ES-I3 (cell line): ENCODE measurements at regions not wholly inside any gene's neighbourhood (a gene's known extent, or its start where the extent isn't known, plus 50 kb on each side); places are given as distances from the start of the nearest gene placed in this dataset.
"Not testable (repeated sequence)": the region's sequence is repeated elsewhere in the genome, so short reads cannot be mapped to it uniquely, and the experiment has no call there.

Experiments
- H3K36me3 ChIP-seq: 2 replicates; pipeline ENCODE4 v1.6.1; 2013; ENCODE audit warnings: mild to moderate bottlenecking, low read length, control low read depth, moderate library complexity; ENCODE audit not compliant: insufficient read depth
- H3K4me1 ChIP-seq: 2 replicates; pipeline ENCODE4 v1.6.1; 2013; ENCODE audit warnings: mild to moderate bottlenecking, control low read depth, low read length; ENCODE audit not compliant: insufficient read depth
- H3K9ac ChIP-seq: 2 replicates; pipeline ENCODE4 v1.6.1; 2013; ENCODE audit warnings: low read depth, mild to moderate bottlenecking, low read length, moderate library complexity
- H3K9me3 ChIP-seq: 2 replicates; pipeline ENCODE4 v1.6.1; 2013; ENCODE audit warnings: mild to moderate bottlenecking, low read length, moderate library complexity; ENCODE audit not compliant: control insufficient read depth, insufficient read depth

DNA sequence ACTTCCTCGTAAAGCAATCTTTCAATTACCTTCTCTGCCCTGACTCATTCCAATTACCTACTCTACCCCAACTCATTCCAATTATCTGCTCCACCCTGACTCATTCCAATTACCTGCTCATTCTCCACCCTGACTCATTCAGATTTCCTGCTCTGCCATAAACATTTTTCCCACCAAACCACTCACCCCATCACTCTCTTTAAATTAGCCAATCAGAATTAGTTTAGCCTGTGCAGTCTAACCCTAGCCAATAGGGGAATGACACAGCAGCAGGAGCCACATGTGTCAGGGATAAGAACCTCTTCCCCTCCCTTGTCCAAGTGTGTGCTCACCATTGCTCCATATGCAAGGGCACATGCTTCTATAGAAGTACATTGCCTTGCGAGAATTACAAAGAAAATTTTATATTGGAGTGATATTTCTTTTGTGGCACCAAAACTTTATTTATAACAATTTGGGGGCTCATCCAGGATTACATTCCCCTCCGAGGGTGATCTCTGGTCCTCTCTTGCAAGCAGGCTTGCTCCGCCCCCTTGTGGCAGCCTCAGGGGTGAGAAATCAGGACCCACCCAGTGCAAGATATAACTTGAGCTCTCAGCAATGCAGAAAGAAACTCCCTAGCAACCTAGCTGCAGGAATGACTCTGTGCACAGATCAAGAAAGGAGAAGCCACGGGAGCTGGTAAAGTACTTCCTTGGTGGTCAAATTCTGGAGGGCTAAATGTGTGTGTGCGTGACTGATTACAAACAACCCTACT lies 551.9 kb upstream of the EYS start:
- not testable (repeated sequence) for H3K4me1 ChIP-seq, H3K9ac ChIP-seq, H3K36me3 ChIP-seq, H3K9me3 ChIP-seq

DNA sequence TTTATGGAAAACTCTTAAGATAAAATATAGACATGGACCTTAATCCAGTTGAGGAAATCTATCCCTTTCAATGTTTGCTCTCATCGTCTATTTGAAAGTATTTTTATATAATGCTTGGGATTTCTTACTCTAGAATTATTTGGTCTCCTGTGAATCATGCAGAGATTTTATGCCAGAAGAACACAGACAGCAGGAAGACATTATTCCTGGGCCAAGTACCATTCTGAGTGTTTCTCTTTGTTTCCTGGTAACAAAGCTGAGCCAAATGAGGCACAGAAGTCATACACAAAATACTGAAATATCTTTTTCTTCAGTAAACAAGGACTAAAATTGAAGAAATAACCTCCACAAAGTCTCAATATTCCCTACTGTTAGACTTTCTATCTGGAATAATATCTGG lies 538.2 kb upstream of the EYS start:
- H3K9me3 ChIP-seq: no peaks in the 10 kb centered on the region
- H3K4me1 ChIP-seq: no peaks in the 10 kb centered on the region
- H3K9ac ChIP-seq: no peak overlapping the region
- H3K36me3 ChIP-seq: no peaks in the 10 kb centered on the region

GRCh38 chr6:66238851-66239250 lies 531.8 kb upstream of the EYS start:
- no peak overlapping the region for H3K9ac ChIP-seq
- H3K4me1 ChIP-seq: no peaks in the 10 kb centered on the region
- H3K9me3 ChIP-seq: no peaks in the 10 kb centered on the region
- no peaks in the 10 kb centered on the region for H3K36me3 ChIP-seq

DNA sequence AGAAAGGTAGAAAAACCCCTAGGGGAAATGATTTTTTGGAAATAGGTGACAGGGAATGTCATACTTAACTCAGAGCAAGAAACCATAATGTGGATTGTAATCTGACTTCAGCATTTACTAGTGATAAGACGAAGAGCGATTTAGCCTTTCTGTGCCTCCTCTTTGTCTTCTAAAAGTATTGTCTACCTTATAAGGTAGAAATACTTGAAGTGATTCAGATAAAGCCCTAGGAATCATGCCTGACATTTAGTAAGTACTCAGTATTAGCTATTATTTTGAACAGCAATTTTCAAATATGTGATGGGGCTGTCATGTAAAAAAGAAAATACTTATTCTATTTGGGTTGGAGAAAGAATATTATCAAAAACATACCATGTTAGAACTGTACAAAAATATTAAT lies 525.9 kb upstream of the EYS start:
- Histone ChIP-seq H3K9me3 (no peaks in the 10 kb centered on the region), H3K36me3 (no peaks in the 10 kb centered on the region), H3K4me1 (no peaks in the 10 kb centered on the region), H3K9ac (no peak overlapping the region)

DNA sequence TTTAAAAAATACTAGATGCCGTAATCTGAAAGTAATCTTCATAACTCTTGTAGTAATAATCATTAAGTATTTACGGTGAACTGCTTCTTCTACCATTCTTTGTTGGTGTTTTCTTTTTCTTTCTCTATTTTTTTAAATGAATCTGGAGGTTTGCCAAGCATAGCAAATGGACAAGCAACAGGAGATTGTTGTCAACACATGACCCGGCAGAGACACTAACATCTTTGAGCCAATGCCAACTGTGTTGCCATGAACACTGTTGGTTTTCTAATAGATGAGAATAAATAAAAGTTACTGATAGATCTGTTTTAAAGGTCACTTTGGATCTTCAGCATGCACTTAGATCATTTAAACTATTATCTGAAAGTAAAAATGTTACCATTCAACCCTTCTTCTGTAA lies 523.6 kb upstream of the EYS start:
- Histone ChIP-seq H3K9me3 (no peaks in the 10 kb centered on the region), H3K36me3 (no peaks in the 10 kb centered on the region), H3K4me1 (no peaks in the 10 kb centered on the region), H3K9ac (no peak overlapping the region)

DNA sequence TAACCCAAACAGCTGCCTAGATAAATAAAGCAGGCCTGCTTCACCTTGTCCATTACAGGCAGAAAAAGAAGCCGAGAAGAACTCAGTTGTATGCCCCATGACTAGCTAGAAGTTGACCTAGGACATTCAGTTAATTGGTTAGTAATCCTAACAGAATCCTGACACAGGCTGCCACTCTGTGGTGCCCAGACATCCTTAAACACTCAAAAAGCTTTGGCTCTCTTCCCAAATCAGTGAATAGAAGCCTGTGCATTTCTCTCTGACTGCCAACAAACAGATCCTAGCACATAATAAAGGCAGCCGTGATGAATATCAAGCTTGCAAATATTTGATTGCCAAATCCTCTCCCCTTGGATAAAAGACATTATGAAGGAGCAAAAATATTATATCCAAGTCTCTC lies 519.1 kb upstream of the EYS start:
- H3K9ac ChIP-seq: no peak overlapping the region
- H3K9me3 ChIP-seq: no peaks in the 10 kb centered on the region
- H3K36me3 ChIP-seq: no peaks in the 10 kb centered on the region
- no peaks in the 10 kb centered on the region for H3K4me1 ChIP-seq

GRCh38 chr6:66210964-66211363 lies 503.9 kb upstream of the EYS start:
- Histone ChIP-seq H3K4me1 (no peaks in the 10 kb centered on the region), H3K9ac (no peak overlapping the region), H3K36me3 (no peaks in the 10 kb centered on the region), H3K9me3 (peaks cover 3% of the 10 kb centered on the region)

DNA sequence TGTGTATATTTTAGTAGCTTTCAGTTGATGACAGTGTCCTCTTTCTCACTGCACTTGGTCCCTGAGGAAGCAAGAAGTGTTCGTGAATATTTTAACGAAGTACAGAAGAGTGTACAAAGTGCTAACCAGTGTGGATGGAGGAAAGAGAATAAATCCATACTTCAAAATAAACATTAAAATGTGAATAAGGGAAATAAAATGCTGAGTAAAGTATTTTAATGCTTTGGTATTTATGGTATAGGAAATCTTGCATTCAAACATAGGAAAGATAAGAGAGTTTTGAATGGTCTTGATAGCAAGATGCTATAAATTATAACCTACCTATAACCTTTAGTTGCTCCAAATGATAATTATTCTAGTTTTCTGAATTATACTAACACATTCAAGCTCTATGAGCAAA lies 493.4 kb upstream of the EYS start:
- H3K9me3 ChIP-seq: peaks cover 6% of the 10 kb centered on the region; the same call in 1 of the 2 replicates
- no peak overlapping the region for H3K9ac ChIP-seq
- no peaks in the 10 kb centered on the region for H3K36me3 ChIP-seq
- no peaks in the 10 kb centered on the region for H3K4me1 ChIP-seq

- Histone ChIP-seq H3K36me3 (no peaks in the 10 kb centered on the region), H3K4me1 (no peaks in the 10 kb centered on the region), H3K9me3 (peaks cover 6% of the 10 kb centered on the region; the same call in 1 of the 2 replicates), H3K9ac (no peak overlapping the region)
Observed at GRCh38 chr6:66199171-66199570, 492.1 kb upstream of the EYS start.

DNA sequence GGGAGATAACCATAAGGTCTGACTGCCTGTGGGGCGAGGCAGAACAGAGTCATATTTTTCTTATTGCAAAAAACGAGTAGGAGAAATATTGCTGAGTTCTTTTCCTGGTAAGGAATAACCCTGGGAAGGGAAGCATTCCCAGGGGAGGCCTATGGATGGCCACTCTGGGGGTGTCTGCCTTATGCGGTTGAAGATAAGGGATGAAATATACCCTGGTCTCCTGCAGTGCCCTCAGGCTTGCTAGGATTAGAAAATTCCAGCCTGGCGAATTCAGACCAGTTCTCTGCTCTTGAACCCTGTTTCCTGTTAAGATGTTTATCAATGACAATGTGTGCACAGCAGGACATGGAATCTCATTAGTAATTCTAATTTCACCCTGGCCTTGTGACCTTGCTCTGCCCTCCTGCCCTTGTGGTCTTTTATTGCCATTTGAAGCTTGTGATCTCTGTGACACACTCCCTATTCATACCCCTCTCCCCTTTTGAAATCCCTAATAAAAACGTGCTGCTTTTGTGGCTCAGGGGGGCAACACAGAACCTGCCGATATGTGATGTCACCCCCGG lies 491.1 kb upstream of the EYS start:
- H3K9me3 ChIP-seq: peaks cover 6% of the 10 kb centered on the region; the same call in 1 of the 2 replicates
- no peaks in the 10 kb centered on the region for H3K36me3 ChIP-seq
- H3K4me1 ChIP-seq: no peaks in the 10 kb centered on the region
- no peak overlapping the region for H3K9ac ChIP-seq

GRCh38 chr6:66190858-66191257 lies 483.8 kb upstream of the EYS start:
- no peak overlapping the region for H3K9ac ChIP-seq
- no peaks in the 10 kb centered on the region for H3K36me3 ChIP-seq
- 0 out of 2 replicates have a peak, but pooled peaks cover 8% of the 10 kb centered on the region for H3K9me3 ChIP-seq
- H3K4me1 ChIP-seq: no peaks in the 10 kb centered on the region

GRCh38 chr6:66189915-66190314 lies 482.9 kb upstream of the EYS start:
- Histone ChIP-seq H3K9ac (no peak overlapping the region), H3K36me3 (no peaks in the 10 kb centered on the region), H3K4me1 (no peaks in the 10 kb centered on the region), H3K9me3 (0 out of 2 replicates have a peak, but pooled peaks cover 8% of the 10 kb centered on the region)

DNA sequence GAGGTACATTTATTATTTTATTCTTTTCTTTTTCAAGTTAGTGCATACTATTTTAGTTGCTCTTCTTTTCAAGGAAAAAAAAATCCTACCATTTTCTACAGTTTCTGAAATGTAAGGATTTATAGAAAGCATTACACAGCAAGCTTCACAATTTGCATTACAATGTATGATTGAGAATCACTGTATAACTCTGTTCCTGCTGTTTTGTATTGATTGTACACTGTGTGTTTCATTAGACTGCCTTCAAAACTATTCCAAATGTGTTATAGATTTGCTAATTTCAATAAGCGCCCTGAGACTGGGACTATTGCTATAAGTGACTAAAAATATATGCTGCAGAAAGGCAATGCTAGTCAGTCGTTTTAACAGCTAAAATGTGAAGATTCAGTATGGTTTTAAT lies 479.7 kb upstream of the EYS start:
- Histone ChIP-seq H3K9ac (no peak overlapping the region), H3K4me1 (no peaks in the 10 kb centered on the region), H3K9me3 (0 out of 2 replicates have a peak, but pooled peaks cover 8% of the 10 kb centered on the region), H3K36me3 (no peaks in the 10 kb centered on the region)

DNA sequence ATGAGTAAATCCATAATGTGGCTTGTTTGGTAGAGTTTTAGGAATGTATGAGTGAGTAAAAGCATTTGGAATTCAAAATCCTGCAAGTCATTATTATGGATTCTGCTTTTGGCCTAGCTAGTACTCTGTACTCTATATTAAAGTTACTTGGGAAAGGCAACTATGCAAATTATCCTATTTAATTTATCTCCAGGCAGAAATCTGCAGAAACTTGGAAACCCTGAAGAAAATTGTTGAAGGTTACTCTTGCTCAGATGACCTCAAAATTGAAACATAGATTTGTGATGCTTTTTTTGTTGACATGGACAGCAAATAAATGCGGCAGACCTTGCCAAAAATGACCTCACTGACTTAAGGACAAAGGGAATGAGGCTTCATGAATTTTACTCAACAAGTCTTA lies 477.1 kb upstream of the EYS start:
- no peak overlapping the region for H3K9ac ChIP-seq
- no peaks in the 10 kb centered on the region for H3K36me3 ChIP-seq
- no peaks in the 10 kb centered on the region for H3K4me1 ChIP-seq
- 0 out of 2 replicates have a peak, but pooled peaks cover 4% of the 10 kb centered on the region for H3K9me3 ChIP-seq

DNA sequence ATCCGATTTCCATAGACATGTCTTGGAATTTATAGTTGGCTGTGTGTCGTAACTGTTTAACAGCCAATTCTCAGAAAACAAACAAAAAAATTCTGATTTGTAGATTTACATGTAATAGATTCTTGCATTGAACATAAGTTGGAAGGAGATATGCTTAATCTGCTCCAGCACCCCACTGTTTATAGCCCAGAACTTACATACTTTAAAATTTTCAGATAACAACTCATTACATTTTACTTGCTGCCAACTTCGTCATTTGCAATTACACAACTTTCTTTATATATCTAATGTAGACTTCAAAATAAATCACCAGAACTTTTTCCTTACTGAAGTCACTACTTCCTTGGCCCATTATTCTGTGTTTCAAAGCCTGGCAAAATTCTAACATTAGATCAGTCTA lies 472.3 kb upstream of the EYS start:
- no peaks in the 10 kb centered on the region for H3K4me1 ChIP-seq
- H3K9me3 ChIP-seq: no peaks in the 10 kb centered on the region
- H3K36me3 ChIP-seq: no peaks in the 10 kb centered on the region
- no peak overlapping the region for H3K9ac ChIP-seq
